ENCODE measurements at regions not wholly inside any gene's neighbourhood (a gene's known extent, or its start where the extent isn't known, plus 50 kb on each side); places are given as distances from the start of the nearest gene placed in this dataset.

- TF ChIP-seq POLR2AphosphoS5 (IDR thresholded peaks at IDR 0.05; ENCODE audit: low read depth) (no peak), REST (IDR thresholded peaks at IDR 0.05; ENCODE audit: unreplicated experiment) (no peak), EZH2 (IDR thresholded peaks at IDR 0.05; ENCODE audit: low read depth, unreplicated experiment) (no peak), EZH2phosphoT487 (IDR thresholded peaks at IDR 0.05; ENCODE audit: unreplicated experiment) (no peak), ZNF114 (CRISPR knock-in tag; IDR thresholded peaks at IDR 0.05) (no peak), JUNB (IDR thresholded peaks at IDR 0.05; ENCODE audit: unreplicated experiment) (no peak), CREB1 (CRISPR knock-in tag; IDR thresholded peaks at IDR 0.05; ENCODE audit: low read depth) (no peak), ETS1 (IDR thresholded peaks at IDR 0.05) (no peak), ZNF331 (CRISPR knock-in tag; IDR thresholded peaks at IDR 0.05; ENCODE audit: low read depth) (no peak)
- TF ChIP-seq, protein P1, sequence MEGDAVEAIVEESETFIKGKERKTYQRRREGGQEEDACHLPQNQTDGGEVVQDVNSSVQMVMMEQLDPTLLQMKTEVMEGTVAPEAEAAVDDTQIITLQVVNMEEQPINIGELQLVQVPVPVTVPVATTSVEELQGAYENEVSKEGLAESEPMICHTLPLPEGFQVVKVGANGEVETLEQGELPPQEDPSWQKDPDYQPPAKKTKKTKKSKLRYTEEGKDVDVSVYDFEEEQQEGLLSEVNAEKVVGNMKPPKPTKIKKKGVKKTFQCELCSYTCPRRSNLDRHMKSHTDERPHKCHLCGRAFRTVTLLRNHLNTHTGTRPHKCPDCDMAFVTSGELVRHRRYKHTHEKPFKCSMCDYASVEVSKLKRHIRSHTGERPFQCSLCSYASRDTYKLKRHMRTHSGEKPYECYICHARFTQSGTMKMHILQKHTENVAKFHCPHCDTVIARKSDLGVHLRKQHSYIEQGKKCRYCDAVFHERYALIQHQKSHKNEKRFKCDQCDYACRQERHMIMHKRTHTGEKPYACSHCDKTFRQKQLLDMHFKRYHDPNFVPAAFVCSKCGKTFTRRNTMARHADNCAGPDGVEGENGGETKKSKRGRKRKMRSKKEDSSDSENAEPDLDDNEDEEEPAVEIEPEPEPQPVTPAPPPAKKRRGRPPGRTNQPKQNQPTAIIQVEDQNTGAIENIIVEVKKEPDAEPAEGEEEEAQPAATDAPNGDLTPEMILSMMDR (conservative IDR thresholded peaks at IDR 0.05; ENCODE audit: low read depth in 2 of 2) = no peak
Measured at GRCh38 chr2:205898744-205899143, 187.2 kb downstream of the INO80D start.

All from GM23338 (cell line).